ENCODE measurements at regions not wholly inside any gene's neighbourhood (a gene's known extent, or its start where the extent isn't known, plus 50 kb on each side); places are given as distances from the start of the nearest gene placed in this dataset.

GRCh38 chr7:12785473-12785872, 98.0 kb downstream of the ARL4A start:
- no peak for DNase-seq

GRCh38 chr7:12786494-12786893, 99.1 kb downstream of the ARL4A start:
- no peak for DNase-seq

GRCh38 chr7:12788171-12788570, 100.7 kb downstream of the ARL4A start:
- no peak for DNase-seq

GRCh38 chr7:12788591-12788990, 101.2 kb downstream of the ARL4A start:
- no peak for DNase-seq

- no peak for DNase-seq
These were observed 107.4 kb downstream of the ARL4A start for GRCh38 chr7:12794722-12795302.

- DNase-seq = no peak
These were observed 109.1 kb downstream of the ARL4A start for GRCh38 chr7:12796397-12797127.

- no peak for DNase-seq
These were observed 113.1 kb downstream of the ARL4A start for GRCh38 chr7:12800486-12800885.

- DNase-seq = no peak
These were observed 113.7 kb downstream of the ARL4A start for GRCh38 chr7:12801107-12801506.

GRCh38 chr7:12802070-12802469, 114.6 kb downstream of the ARL4A start:
- DNase-seq = no peak

- no peak for DNase-seq
These were observed 116.1 kb downstream of the ARL4A start for GRCh38 chr7:12803542-12803941.

- no peak for DNase-seq
These were observed 118.1 kb downstream of the ARL4A start for GRCh38 chr7:12805518-12805928.

GRCh38 chr7:12805957-12806356, 118.5 kb downstream of the ARL4A start:
- no peak for DNase-seq

- no peak for DNase-seq
These were observed 122.0 kb downstream of the ARL4A start for GRCh38 chr7:12809476-12809875.

- no peak for DNase-seq
These were observed 124.7 kb downstream of the ARL4A start for GRCh38 chr7:12812111-12812510.

GRCh38 chr7:12814107-12814506, 126.7 kb downstream of the ARL4A start:
- DNase-seq = no peak

- DNase-seq = no peak
These were observed 127.4 kb downstream of the ARL4A start for GRCh38 chr7:12814828-12815227.

GRCh38 chr7:12815426-12815825, 128.0 kb downstream of the ARL4A start:
- DNase-seq = no peak

- DNase-seq = no peak
These were observed 128.4 kb downstream of the ARL4A start for GRCh38 chr7:12815871-12816270.

- no peak for DNase-seq
These were observed 133.3 kb downstream of the ARL4A start for GRCh38 chr7:12820777-12821176.

- no peak for DNase-seq
These were observed 134.3 kb downstream of the ARL4A start for GRCh38 chr7:12821746-12822145.

GRCh38 chr7:12826079-12826478, 138.6 kb downstream of the ARL4A start:
- DNase-seq = no peak

- no peak for DNase-seq
These were observed 139.9 kb downstream of the ARL4A start for GRCh38 chr7:12827219-12827821.

GRCh38 chr7:12827920-12828319, 140.5 kb downstream of the ARL4A start:
- no peak for DNase-seq

GRCh38 chr7:12831024-12831423, 143.6 kb downstream of the ARL4A start:
- no peak for DNase-seq
